Activated CD8-positive, alpha-beta T cell treated with anti-CD3 and anti-CD28 coated beads, Interleukin-2, amount 10 ng/mL, durations not matched to agents 7 days and 5 days (primary cell): ENCODE measurements at regions not wholly inside any gene's neighbourhood (a gene's known extent, or its start where the extent isn't known, plus 50 kb on each side); places are given as distances from the start of the nearest gene placed in this dataset.

Experiments used
- ATAC-seq: fragments of 150-1000 bp; cut with Tn5 transposase; one replicate; pipeline ENCODE4 v1.10.0; 2021; ENCODE audit warnings: moderate library complexity
- CTCF ChIA-PET: fragments of 350-600 bp; sonication (Branson Sonifier 250); formaldehyde crosslinking; loops from one replicate; lab custom pipeline; 2021; ENCODE audit warnings: antibody characterized with exemption; lab: Charles Lee
- POLR2A ChIA-PET: fragments of 350-600 bp; sonication (Branson Sonifier 250); formaldehyde crosslinking; loops from one replicate; lab custom pipeline; 2021; ENCODE audit warnings: antibody characterized with exemption; lab: Charles Lee
- DNase-seq: peaks from one replicate; pipeline ENCODE4 v3.0.0-alpha.2; 2020
- H3K27ac Mint-ChIP-seq: one replicate; pipeline ENCODE4 v1.8.0; 2021; ENCODE audit warnings: mild to moderate bottlenecking, mixed read lengths
- H3K27me3 Mint-ChIP-seq: one replicate; pipeline ENCODE4 v1.8.0; 2021; ENCODE audit warnings: low read depth, mixed read lengths
- H3K36me3 Mint-ChIP-seq: one replicate; pipeline ENCODE4 v1.8.0; 2021; ENCODE audit warnings: low read depth, mixed read lengths
- H3K4me1 Mint-ChIP-seq: one replicate; pipeline ENCODE4 v1.8.0; 2021; ENCODE audit warnings: low read depth, mixed read lengths
- H3K4me3 Mint-ChIP-seq: one replicate; pipeline ENCODE4 v1.8.0; 2021; ENCODE audit warnings: mild to moderate bottlenecking, mixed read lengths
- H3K9me3 Mint-ChIP-seq: one replicate; pipeline ENCODE4 v1.8.0; 2022; ENCODE audit warnings: mixed read lengths; ENCODE audit not compliant: insufficient read depth

- H3K9me3 Mint-ChIP-seq, result peaks cover 4% of the 10 kb centered on the region
- CTCF ChIA-PET, result no interaction called here
- no peak overlapping the region for H3K4me3 Mint-ChIP-seq
- no peaks in the 10 kb centered on the region for H3K4me1 Mint-ChIP-seq
- H3K27me3 Mint-ChIP-seq, result no peaks in the 10 kb centered on the region
- POLR2A ChIA-PET, result no interaction called here
- DNase-seq (no peak), ATAC-seq (no peak)
- H3K36me3 Mint-ChIP-seq, result no peaks in the 10 kb centered on the region
- H3K27ac Mint-ChIP-seq, result no peak overlapping the region
These were observed 328.8 kb downstream of the MAN2A1 start for GRCh38 chr5:110018509-110018908.

- Mint-ChIP-seq H3K27me3 (no peaks in the 10 kb centered on the region), H3K36me3 (no peaks in the 10 kb centered on the region), H3K27ac (no peak overlapping the region), H3K4me3 (no peak overlapping the region), H3K4me1 (no peaks in the 10 kb centered on the region), H3K9me3 (peaks cover 4% of the 10 kb centered on the region)
- ATAC-seq (no peak), DNase-seq (no peak)
- ChIA-PET POLR2A (no interaction called here), CTCF (no interaction called here)
These were observed 329.4 kb downstream of the MAN2A1 start for GRCh38 chr5:110019119-110019518.

GRCh38 chr5:110019780-110020179 is 330.1 kb downstream of the MAN2A1 start:
- CTCF ChIA-PET, result interaction anchor here (0.7 kb wide), 1 partner anchor 38 kb away, joined by 4 read pairs; no protein-coding TSS in a partner anchor
- Mint-ChIP-seq H3K27me3 (no peaks in the 10 kb centered on the region), H3K9me3 (peaks cover 4% of the 10 kb centered on the region), H3K27ac (no peak overlapping the region), H3K4me3 (no peak overlapping the region), H3K36me3 (no peaks in the 10 kb centered on the region), H3K4me1 (no peaks in the 10 kb centered on the region)
- DNase-seq, result no peak
- POLR2A ChIA-PET, result no interaction called here
- no peak for ATAC-seq

GRCh38 chr5:110021251-110021650 is 331.5 kb downstream of the MAN2A1 start:
- Mint-ChIP-seq H3K27ac (no peak overlapping the region), H3K27me3 (no peaks in the 10 kb centered on the region), H3K9me3 (peaks cover 4% of the 10 kb centered on the region), H3K4me1 (no peaks in the 10 kb centered on the region), H3K36me3 (no peaks in the 10 kb centered on the region), H3K4me3 (no peak overlapping the region)
- CTCF ChIA-PET, result no interaction called here
- no peak for DNase-seq
- ATAC-seq, result no peak
- POLR2A ChIA-PET, result no interaction called here

GRCh38 chr5:110025160-110025559 is 335.4 kb downstream of the MAN2A1 start:
- POLR2A ChIA-PET, result no interaction called here
- no peak for ATAC-seq

GRCh38 chr5:110027527-110028322 is 338.0 kb downstream of the MAN2A1 start:
- Mint-ChIP-seq H3K4me3 (no peak overlapping the region), H3K27me3 (no peaks in the 10 kb centered on the region), H3K4me1 (peaks cover 8% of the 10 kb centered on the region), H3K9me3 (no peaks in the 10 kb centered on the region), H3K36me3 (no peaks in the 10 kb centered on the region), H3K27ac (no peak overlapping the region)
- no peak for DNase-seq
- POLR2A ChIA-PET, result no interaction called here
- no peak for ATAC-seq
- CTCF ChIA-PET, result interaction anchor here (0.9 kb wide), 1 partner anchor 339 kb away, joined by 3 read pairs; no protein-coding TSS in a partner anchor

More at GRCh38 chr5:110025160-110025559, 335.4 kb downstream of the MAN2A1 start:
- H3K9me3 Mint-ChIP-seq, result peaks cover 4% of the 10 kb centered on the region
- H3K27ac Mint-ChIP-seq, result no peak overlapping the region
- H3K4me1 Mint-ChIP-seq, result peaks cover 8% of the 10 kb centered on the region
- H3K4me3 Mint-ChIP-seq, result no peak overlapping the region
- H3K27me3 Mint-ChIP-seq, result no peaks in the 10 kb centered on the region
- CTCF ChIA-PET, result no interaction called here
- no peak for DNase-seq
- no peaks in the 10 kb centered on the region for H3K36me3 Mint-ChIP-seq

- H3K9me3 Mint-ChIP-seq, result no peaks in the 10 kb centered on the region
- DNase-seq (no peak), ATAC-seq (no peak)
- H3K27me3 Mint-ChIP-seq, result no peaks in the 10 kb centered on the region
- H3K4me3 Mint-ChIP-seq, result no peak overlapping the region
- no peak overlapping the region for H3K27ac Mint-ChIP-seq
- no peaks in the 10 kb centered on the region for H3K36me3 Mint-ChIP-seq
- peaks cover 8% of the 10 kb centered on the region for H3K4me1 Mint-ChIP-seq
- ChIA-PET POLR2A (no interaction called here), CTCF (interaction anchor here (1.5 kb wide), 1 partner anchor 23 kb away, joined by 4 read pairs; no protein-coding TSS in a partner anchor)
These were observed 341.8 kb downstream of the MAN2A1 start for GRCh38 chr5:110031402-110032140.

GRCh38 chr5:110032376-110032775 is 342.6 kb downstream of the MAN2A1 start:
- Mint-ChIP-seq H3K4me1 (peaks cover 8% of the 10 kb centered on the region), H3K27me3 (no peaks in the 10 kb centered on the region), H3K27ac (no peak overlapping the region), H3K36me3 (no peaks in the 10 kb centered on the region), H3K9me3 (no peaks in the 10 kb centered on the region), H3K4me3 (no peak overlapping the region)
- ChIA-PET CTCF (no interaction called here), POLR2A (no interaction called here)
- ATAC-seq (no peak), DNase-seq (no peak)

GRCh38 chr5:110034056-110034600 is 344.4 kb downstream of the MAN2A1 start:
- H3K4me1 Mint-ChIP-seq, result no peaks in the 10 kb centered on the region
- no peaks in the 10 kb centered on the region for H3K36me3 Mint-ChIP-seq
- H3K4me3 Mint-ChIP-seq, result no peak overlapping the region
- ChIA-PET POLR2A (no interaction called here), CTCF (no interaction called here)
- ATAC-seq, result no peak
- no peak overlapping the region for H3K27ac Mint-ChIP-seq
- no peaks in the 10 kb centered on the region for H3K9me3 Mint-ChIP-seq
- no peaks in the 10 kb centered on the region for H3K27me3 Mint-ChIP-seq
- no peak for DNase-seq

- Mint-ChIP-seq H3K9me3 (peaks cover 9% of the 10 kb centered on the region), H3K4me3 (no peak overlapping the region), H3K4me1 (no peaks in the 10 kb centered on the region), H3K27me3 (no peaks in the 10 kb centered on the region), H3K36me3 (no peaks in the 10 kb centered on the region), H3K27ac (no peak overlapping the region)
- POLR2A ChIA-PET, result no interaction called here
- CTCF ChIA-PET, result no interaction called here
- no peak for DNase-seq
- no peak for ATAC-seq
These were observed 348.7 kb downstream of the MAN2A1 start for GRCh38 chr5:110038297-110038997.

GRCh38 chr5:110040178-110040577 is 350.5 kb downstream of the MAN2A1 start:
- Mint-ChIP-seq H3K27me3 (no peaks in the 10 kb centered on the region), H3K36me3 (peaks cover 4% of the 10 kb centered on the region), H3K9me3 (peaks cover 18% of the 10 kb centered on the region), H3K4me3 (no peak overlapping the region), H3K4me1 (no peaks in the 10 kb centered on the region), H3K27ac (no peak overlapping the region)
- POLR2A ChIA-PET, result no interaction called here
- CTCF ChIA-PET, result no interaction called here
- DNase-seq, result no peak
- ATAC-seq, result no peak
